ENCODE measurements at regions not wholly inside any gene's neighbourhood (a gene's known extent, or its start where the extent isn't known, plus 50 kb on each side); places are given as distances from the start of the nearest gene placed in this dataset.

GRCh38 chr4:137762591-137762990 is 230.3 kb upstream of the PCDH18 start:
- FAIRE-seq (no peak), DNase-seq (ENCODE audit: low read depth) (no peak)
- H3K27me3 ChIP-seq (ENCODE audit: control insufficient read depth, insufficient read depth, low read length): no peaks in the 10 kb centered on the region
- TF ChIP-seq, protein P1, sequence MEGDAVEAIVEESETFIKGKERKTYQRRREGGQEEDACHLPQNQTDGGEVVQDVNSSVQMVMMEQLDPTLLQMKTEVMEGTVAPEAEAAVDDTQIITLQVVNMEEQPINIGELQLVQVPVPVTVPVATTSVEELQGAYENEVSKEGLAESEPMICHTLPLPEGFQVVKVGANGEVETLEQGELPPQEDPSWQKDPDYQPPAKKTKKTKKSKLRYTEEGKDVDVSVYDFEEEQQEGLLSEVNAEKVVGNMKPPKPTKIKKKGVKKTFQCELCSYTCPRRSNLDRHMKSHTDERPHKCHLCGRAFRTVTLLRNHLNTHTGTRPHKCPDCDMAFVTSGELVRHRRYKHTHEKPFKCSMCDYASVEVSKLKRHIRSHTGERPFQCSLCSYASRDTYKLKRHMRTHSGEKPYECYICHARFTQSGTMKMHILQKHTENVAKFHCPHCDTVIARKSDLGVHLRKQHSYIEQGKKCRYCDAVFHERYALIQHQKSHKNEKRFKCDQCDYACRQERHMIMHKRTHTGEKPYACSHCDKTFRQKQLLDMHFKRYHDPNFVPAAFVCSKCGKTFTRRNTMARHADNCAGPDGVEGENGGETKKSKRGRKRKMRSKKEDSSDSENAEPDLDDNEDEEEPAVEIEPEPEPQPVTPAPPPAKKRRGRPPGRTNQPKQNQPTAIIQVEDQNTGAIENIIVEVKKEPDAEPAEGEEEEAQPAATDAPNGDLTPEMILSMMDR (IDR thresholded peaks at IDR 0.05; ENCODE audit: insufficient read depth, low read length, severe bottlenecking): no peak
- H3K36me3 ChIP-seq (ENCODE audit: control insufficient read depth, insufficient read depth, low read length): no peaks in the 10 kb centered on the region
- H3K4me3 ChIP-seq (ENCODE audit: low read depth, low read length): no peak overlapping the region

- no peak overlapping the region for H3K4me3 ChIP-seq (ENCODE audit: low read depth, low read length)
- DNase-seq (ENCODE audit: low read depth): peak; percentile 76
- H3K36me3 ChIP-seq (ENCODE audit: control insufficient read depth, insufficient read depth, low read length): no peaks in the 10 kb centered on the region
- TF ChIP-seq, protein P1 (IDR thresholded peaks at IDR 0.05; ENCODE audit: insufficient read depth, low read length, severe bottlenecking): no peak
- no peak for FAIRE-seq
- no peaks in the 10 kb centered on the region for H3K27me3 ChIP-seq (ENCODE audit: control insufficient read depth, insufficient read depth, low read length)
Observed at GRCh38 chr4:137754652-137755471, 222.6 kb upstream of the PCDH18 start.

- TF ChIP-seq, protein P1 (IDR thresholded peaks at IDR 0.05; ENCODE audit: insufficient read depth, low read length, severe bottlenecking): no peak
- Histone ChIP-seq H3K27me3 (ENCODE audit: control insufficient read depth, insufficient read depth, low read length) (no peaks in the 10 kb centered on the region), H3K4me3 (ENCODE audit: low read depth, low read length) (no peak overlapping the region), H3K36me3 (ENCODE audit: control insufficient read depth, insufficient read depth, low read length) (no peaks in the 10 kb centered on the region)
- DNase-seq (ENCODE audit: low read depth): peak; percentile 15
- no peak for FAIRE-seq
Observed at GRCh38 chr4:137749466-137749865, 217.2 kb upstream of the PCDH18 start.

DNA sequence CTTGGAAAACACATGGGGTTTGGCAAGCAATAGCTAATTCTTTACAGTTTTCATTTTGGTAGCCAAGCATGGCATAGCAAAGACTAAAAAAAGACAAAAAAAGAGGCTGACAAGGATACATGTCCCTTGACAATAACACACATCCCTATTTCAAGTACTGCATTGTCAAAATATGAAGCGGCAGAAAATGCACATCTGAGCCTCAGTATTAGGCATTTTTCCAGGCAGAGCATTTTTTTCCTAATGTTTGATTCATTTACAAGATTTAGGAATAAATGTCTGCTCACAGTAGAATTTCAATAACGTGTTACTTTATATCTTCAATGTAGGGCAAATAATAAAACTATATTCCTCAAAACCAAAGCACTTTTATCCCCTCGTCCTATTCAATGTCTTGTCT is 216.3 kb upstream of the PCDH18 start:
- no peaks in the 10 kb centered on the region for H3K27me3 ChIP-seq (ENCODE audit: control insufficient read depth, insufficient read depth, low read length)
- FAIRE-seq (no peak), DNase-seq (ENCODE audit: low read depth) (no peak)
- H3K36me3 ChIP-seq (ENCODE audit: control insufficient read depth, insufficient read depth, low read length): no peaks in the 10 kb centered on the region
- TF ChIP-seq, protein P1 (IDR thresholded peaks at IDR 0.05; ENCODE audit: insufficient read depth, low read length, severe bottlenecking): no peak
- no peak overlapping the region for H3K4me3 ChIP-seq (ENCODE audit: low read depth, low read length)

DNA sequence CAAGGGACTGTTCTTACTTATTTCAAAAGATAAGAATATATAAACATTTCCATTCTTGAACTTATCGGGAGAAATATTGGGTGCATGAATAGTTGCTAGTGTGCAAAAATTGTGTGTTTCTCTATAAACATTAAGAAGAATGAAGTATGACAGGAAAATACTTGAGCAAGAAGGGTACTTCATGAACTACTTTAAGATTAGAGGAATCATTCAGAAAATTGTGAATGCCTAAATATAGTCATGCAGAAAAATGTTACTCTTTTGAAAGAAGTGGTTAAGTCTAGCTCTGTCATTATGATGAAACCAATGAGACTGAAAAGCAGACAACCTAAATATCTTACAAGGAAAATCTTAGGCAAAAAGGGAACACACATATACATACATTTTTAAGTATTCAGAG is 207.8 kb upstream of the PCDH18 start:
- DNase-seq (ENCODE audit: low read depth) (no peak), FAIRE-seq (no peak)
- no peaks in the 10 kb centered on the region for H3K27me3 ChIP-seq (ENCODE audit: control insufficient read depth, insufficient read depth, low read length)
- no peaks in the 10 kb centered on the region for H3K36me3 ChIP-seq (ENCODE audit: control insufficient read depth, insufficient read depth, low read length)
- TF ChIP-seq, protein P1 (IDR thresholded peaks at IDR 0.05; ENCODE audit: insufficient read depth, low read length, severe bottlenecking): no peak
- no peak overlapping the region for H3K4me3 ChIP-seq (ENCODE audit: low read depth, low read length)

DNA sequence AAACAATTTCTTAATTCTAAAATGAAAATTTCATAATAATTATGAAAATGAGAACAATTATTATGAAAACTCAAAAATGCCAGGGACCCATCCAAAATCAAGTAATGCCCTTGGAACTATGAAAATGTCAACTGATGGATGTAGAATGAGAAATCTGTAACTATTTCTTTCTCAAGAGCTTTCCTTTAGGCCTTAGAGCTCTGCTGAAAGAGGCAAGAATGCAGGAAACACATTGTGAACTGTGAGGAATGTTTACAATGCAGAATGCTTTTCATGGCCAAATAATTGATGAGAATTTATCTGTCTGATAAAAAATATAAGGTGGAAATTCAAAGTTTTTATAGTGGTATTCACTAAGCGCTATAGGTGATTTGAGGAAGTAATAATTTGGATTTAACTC is 207.1 kb upstream of the PCDH18 start:
- Histone ChIP-seq H3K36me3 (ENCODE audit: control insufficient read depth, insufficient read depth, low read length) (no peaks in the 10 kb centered on the region), H3K27me3 (ENCODE audit: control insufficient read depth, insufficient read depth, low read length) (no peaks in the 10 kb centered on the region), H3K4me3 (ENCODE audit: low read depth, low read length) (no peak overlapping the region)
- no peak for DNase-seq (ENCODE audit: low read depth)
- TF ChIP-seq, protein P1 (IDR thresholded peaks at IDR 0.05; ENCODE audit: insufficient read depth, low read length, severe bottlenecking): no peak
- no peak for FAIRE-seq

Measured in bronchial epithelial cell (primary cell).